K562 (cell line): ENCODE measurements at regions not wholly inside any gene's neighbourhood (a gene's known extent, or its start where the extent isn't known, plus 50 kb on each side); places are given as distances from the start of the nearest gene placed in this dataset.

Experiments
- ATAC-seq: fragments of 200-7000 bp; cut with Tn5 transposase; 3 replicates; pipeline ENCODE4 v1.9.1; 2020; ENCODE audit warnings: moderate library complexity
- BruUV-seq: library from RNA; stranded (reverse); fragments of 400-500 nt; replicated peaks from 2 replicates; lab custom pipeline; 2021; lab: Mats Ljungman, UMichigan
- CTCF ChIA-PET: fragments of 300-600 bp; formaldehyde crosslinking; extraction: SDS; loops from one replicate; lab custom pipeline; 2021; ENCODE audit warnings: low intra/inter-chr PET ratio; lab: Yijun Ruan, JAX
- POLR2A ChIA-PET: fragments of 300-600, 350-650 bp; sonication (Branson Sonifier 250); formaldehyde crosslinking; extraction: SDS; loops from one replicate; lab custom pipeline; 2021; ENCODE audit warnings: antibody characterized with exemption, inconsistent platforms; lab: Yijun Ruan, JAX
- DNase-seq, 4 experiments: peaks; one replicate each; pipeline versions ENCODE4 v3.0.0 to v3.0.0-alpha.2; 2011 to 2018; ENCODE audit warnings: low spot score in 3 of 4, mixed read lengths in 3 of 4; ENCODE audit errors: extremely low read depth in 1 of 4
- FAIRE-seq: peaks from 2 replicates; lab custom pipeline; 2011; peaks lifted over from hg19 to GRCh38; lab: Jason Lieb, UNC
- H2AFZ ChIP-seq: 2 replicates; pipeline ENCODE4 v1.6.0; 2011; ENCODE audit warnings: low read depth, low read length, control low read depth, inconsistent platforms
- H3K27ac ChIP-seq: fragments of 200-600 bp; 3 replicates; pipeline ENCODE4 v1.8.0; 2011; ENCODE audit warnings: low read depth, mild to moderate bottlenecking, control low read depth, inconsistent platforms, low read length, moderate library complexity, mixed read lengths; ENCODE audit errors: extremely low read depth
- H3K27me3 ChIP-seq, 2 experiments: fragments of 300-600 bp in 1 of 2; 2 replicates in 1 of 2; 3 replicates in 1 of 2; pipeline versions ENCODE4 v1.6.0 to v1.8.0; 2011; ENCODE audit warnings: inconsistent platforms in 2 of 2, low read length in 2 of 2, mild to moderate bottlenecking in 1 of 2, mixed read lengths in 1 of 2, moderate library complexity in 1 of 2; ENCODE audit not compliant: control insufficient read depth in 2 of 2, insufficient read depth in 2 of 2
- H3K36me3 ChIP-seq: fragments of 300-600 bp; 3 replicates; pipeline ENCODE4 v1.8.0; 2011; ENCODE audit warnings: mild to moderate bottlenecking, low read length, inconsistent platforms; ENCODE audit not compliant: control insufficient read depth, insufficient read depth
- H3K4me1 ChIP-seq, 2 experiments: fragments of 200-600 bp in 1 of 2; replicated peaks in 1 of 2; 2 replicates in 1 of 2; 3 replicates in 1 of 2; pipeline versions ENCODE4 v1.5.1 to v1.8.0; 2011; ENCODE audit warnings: inconsistent platforms in 2 of 2, low read length in 2 of 2, mild to moderate bottlenecking in 1 of 2, mixed read lengths in 1 of 2, moderate library complexity in 1 of 2; ENCODE audit not compliant: control insufficient read depth in 2 of 2, insufficient read depth in 2 of 2
- H3K4me2 ChIP-seq: 2 replicates; pipeline ENCODE4 v1.6.1; 2011; ENCODE audit warnings: low read length, control low read depth, inconsistent platforms, mixed read lengths; ENCODE audit not compliant: insufficient read depth
- H3K4me3 ChIP-seq: fragments of 200-600 bp; sonication (generic), shearing (Covaris generic); 2 replicates; pipeline ENCODE4 v1.5.1; 2016; ENCODE audit warnings: control low read depth, inconsistent platforms
- H3K79me2 ChIP-seq: fragments of 200-600 bp; 3 replicates; pipeline ENCODE4 v1.8.0; 2011; ENCODE audit warnings: low read length, inconsistent platforms; ENCODE audit not compliant: control insufficient read depth, insufficient read depth
- H3K9ac ChIP-seq, 2 experiments: 2 replicates each; pipeline versions ENCODE4 v1.6.0 to v1.6.1; 2011; ENCODE audit warnings: low read depth in 2 of 2, low read length in 2 of 2, control low read depth in 1 of 2, inconsistent platforms in 1 of 2, mild to moderate bottlenecking in 1 of 2, mixed read lengths in 1 of 2; ENCODE audit not compliant: insufficient read depth in 1 of 2
- H3K9me1 ChIP-seq: one replicate; pipeline ENCODE4 v1.6.0; 2011; ENCODE audit warnings: inconsistent platforms, mild to moderate bottlenecking, low read length, moderate library complexity; ENCODE audit not compliant: control insufficient read depth, insufficient read depth
- H3K9me3 ChIP-seq: replicated peaks from 2 replicates; pipeline ENCODE4 v1.5.1; 2011; ENCODE audit warnings: low read depth, low read length, inconsistent platforms; ENCODE audit not compliant: control insufficient read depth, insufficient read depth
- H4K20me1 ChIP-seq: replicated peaks from 2 replicates; pipeline ENCODE4 v1.6.1; 2011; ENCODE audit warnings: low read length, inconsistent platforms, mixed read lengths; ENCODE audit not compliant: control insufficient read depth, insufficient read depth
- ADNP ChIP-seq: fragments of 200-800 bp; sonication (Bioruptor generic); IDR thresholded peaks from 2 replicates; pipeline ENCODE4 v1.6.1; 2016; ENCODE audit warnings: missing genetic modification characterization, missing compliant biosample characterization
- HIVEP1 ChIP-seq: fragments of 250-450 bp; sonication (Bioruptor Pico); IDR thresholded peaks from 2 replicates; pipeline ENCODE4 v1.4.0; 2020; ENCODE audit warnings: mild to moderate bottlenecking
- NFXL1 ChIP-seq: fragments of 450-650 bp; formaldehyde crosslinking; IDR thresholded peaks from 2 replicates; pipeline ENCODE4 v1.4.0; 2021; ENCODE audit warnings: mild to moderate bottlenecking
- PHTF2 ChIP-seq: fragments of 250-450 bp; sonication (Bioruptor Pico); IDR thresholded peaks from 2 replicates; pipeline ENCODE4 v1.5.0; 2021; ENCODE audit warnings: mild to moderate bottlenecking
- ZFP1 ChIP-seq: fragments of 450-650 bp; formaldehyde crosslinking; IDR thresholded peaks from 2 replicates; pipeline ENCODE4 v1.4.0; 2020; ENCODE audit warnings: mild to moderate bottlenecking, mixed read lengths
- WGBS: fragments of 100-300 bp; shearing (Covaris generic); methylation state at CpG from one replicate; pipeline ENCODE4 v1.1.6; 2016; ENCODE audit warnings: low coverage, mixed read lengths; ENCODE audit not compliant: insufficient coverage; ENCODE audit errors: missing lambda C conversion rate; 5-methylcytosine and 5-hydroxymethylcytosine counted together
- in situ Hi-C: fragments of 300-500 bp; cut with MboI; formaldehyde crosslinking; loops from 4 replicates; pipeline ENCODE4 v1.15.0; 2018; ENCODE audit warnings: inconsistent platforms, mixed read lengths
- intact Hi-C: fragments of 100-400 bp; cut with micrococcal nuclease; formaldehyde crosslinking; loops from 2 replicates; pipeline ENCODE4 v1.14.2; 2022
- TF ChIP-seq, protein P1 (sequence below): IDR thresholded peaks from 2 replicates; pipeline ENCODE4 v1.6.1; 2016; ENCODE audit warnings: missing genetic modification characterization, missing compliant biosample characterization

DNA sequence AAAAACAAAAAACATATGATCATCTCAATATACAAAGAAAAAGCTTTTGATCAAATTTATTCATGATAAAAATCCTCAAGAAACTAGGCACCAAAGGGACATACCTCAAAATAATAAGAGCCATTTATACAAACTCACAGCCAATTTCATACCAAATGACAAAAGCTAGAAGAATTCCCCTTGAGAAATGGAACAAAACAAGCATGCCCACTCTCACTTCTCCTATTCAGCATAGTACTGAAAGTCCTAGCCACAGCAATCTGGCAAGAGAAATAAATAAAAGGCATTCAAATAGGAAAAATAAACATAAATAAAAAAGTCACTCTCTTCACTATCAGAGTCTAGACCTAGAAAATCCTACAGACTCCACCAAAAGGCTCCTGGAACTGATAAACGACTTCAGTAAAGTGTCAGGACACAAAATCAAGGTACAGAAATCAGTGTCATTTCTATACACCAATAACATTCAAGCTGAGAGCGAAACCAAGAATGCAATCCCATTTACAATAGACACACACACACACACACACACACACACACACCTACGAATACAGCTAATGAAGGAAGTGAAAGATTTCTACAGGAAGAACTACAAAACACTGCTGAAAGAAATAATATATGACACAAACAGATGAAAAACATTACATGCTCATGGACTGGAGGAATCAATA, 1486.2 kb upstream of the SEL1L start:
- no TSS peak for BruUV-seq
- DNase-seq: no peak
- in situ Hi-C loops: no loop called here
- Histone ChIP-seq H3K9me1 (no peaks in the 10 kb centered on the region), H3K27me3 (no peaks in the 10 kb centered on the region), H3K9me3 (no peaks in the 10 kb centered on the region), H3K4me3 (no peak overlapping the region), H3K36me3 (no peaks in the 10 kb centered on the region), H4K20me1 (no peaks in the 10 kb centered on the region), H3K4me2 (no peak overlapping the region), H3K27ac (no peak overlapping the region), H3K4me1 (no peaks in the 10 kb centered on the region), H3K79me2 (no peaks in the 10 kb centered on the region), H2AFZ (no peak overlapping the region), H3K9ac (no peak overlapping the region)
- 0% methylated on average over 3 of the region's 3 CpGs for WGBS
- no peak for ATAC-seq
- TF ChIP-seq ZFP1 (CRISPR knock-in tag) (no peak), NFXL1 (CRISPR knock-in tag) (no peak), PHTF2 (CRISPR knock-in tag) (no peak), ADNP (tag) (no peak), HIVEP1 (no peak)
- TF ChIP-seq, protein P1, sequence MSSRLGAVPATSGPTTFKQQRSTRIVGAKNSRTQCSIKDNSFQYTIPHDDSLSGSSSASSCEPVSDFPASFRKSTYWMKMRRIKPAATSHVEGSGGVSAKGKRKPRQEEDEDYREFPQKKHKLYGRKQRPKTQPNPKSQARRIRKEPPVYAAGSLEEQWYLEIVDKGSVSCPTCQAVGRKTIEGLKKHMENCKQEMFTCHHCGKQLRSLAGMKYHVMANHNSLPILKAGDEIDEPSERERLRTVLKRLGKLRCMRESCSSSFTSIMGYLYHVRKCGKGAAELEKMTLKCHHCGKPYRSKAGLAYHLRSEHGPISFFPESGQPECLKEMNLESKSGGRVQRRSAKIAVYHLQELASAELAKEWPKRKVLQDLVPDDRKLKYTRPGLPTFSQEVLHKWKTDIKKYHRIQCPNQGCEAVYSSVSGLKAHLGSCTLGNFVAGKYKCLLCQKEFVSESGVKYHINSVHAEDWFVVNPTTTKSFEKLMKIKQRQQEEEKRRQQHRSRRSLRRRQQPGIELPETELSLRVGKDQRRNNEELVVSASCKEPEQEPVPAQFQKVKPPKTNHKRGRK (tag): no peak
- CTCF ChIA-PET: no interaction called here
- FAIRE-seq: no peak
- POLR2A ChIA-PET: no interaction called here
- intact Hi-C loops: no loop called here
